Vagina (tissue), 2 donors: ENCODE measurements at regions not wholly inside any gene's neighbourhood (a gene's known extent, or its start where the extent isn't known, plus 50 kb on each side); places are given as distances from the start of the nearest gene placed in this dataset.

Source experiments
- POLR2A ChIP-seq, 2 donors: fragments of 450-650 bp; IDR thresholded peaks; one replicate each; pipeline ENCODE4 v1.6.1; 2017; ENCODE audit warnings: antibody characterized with exemption in 2 of 2, mild to moderate bottlenecking in 2 of 2, moderate library complexity in 2 of 2
- POLR2AphosphoS5 ChIP-seq, 2 donors: sonication (generic); formaldehyde crosslinking; IDR thresholded peaks; one replicate each; pipeline ENCODE4 v1.9.0; 2017; ENCODE audit warnings: antibody characterized with exemption in 2 of 2, mild to moderate bottlenecking in 2 of 2, low read depth in 1 of 2; ENCODE audit not compliant: insufficient read depth in 1 of 2
- TF ChIP-seq, protein P1 (sequence below), 3 experiments: fragments of 450-650 bp in 2 of 3; fragments of 200-600 bp in 1 of 3; sonication (generic) in 1 of 3; IDR thresholded peaks; one replicate each; pipeline ENCODE4 v1.5.1; 2017 to 2019; ENCODE audit warnings: antibody characterized with exemption in 3 of 3, mild to moderate bottlenecking in 2 of 3, moderate library complexity in 2 of 3

GRCh38 chr3:95389725-95390313 is 1327.0 kb downstream of the NSUN3 start:
- TF ChIP-seq, protein P1, sequence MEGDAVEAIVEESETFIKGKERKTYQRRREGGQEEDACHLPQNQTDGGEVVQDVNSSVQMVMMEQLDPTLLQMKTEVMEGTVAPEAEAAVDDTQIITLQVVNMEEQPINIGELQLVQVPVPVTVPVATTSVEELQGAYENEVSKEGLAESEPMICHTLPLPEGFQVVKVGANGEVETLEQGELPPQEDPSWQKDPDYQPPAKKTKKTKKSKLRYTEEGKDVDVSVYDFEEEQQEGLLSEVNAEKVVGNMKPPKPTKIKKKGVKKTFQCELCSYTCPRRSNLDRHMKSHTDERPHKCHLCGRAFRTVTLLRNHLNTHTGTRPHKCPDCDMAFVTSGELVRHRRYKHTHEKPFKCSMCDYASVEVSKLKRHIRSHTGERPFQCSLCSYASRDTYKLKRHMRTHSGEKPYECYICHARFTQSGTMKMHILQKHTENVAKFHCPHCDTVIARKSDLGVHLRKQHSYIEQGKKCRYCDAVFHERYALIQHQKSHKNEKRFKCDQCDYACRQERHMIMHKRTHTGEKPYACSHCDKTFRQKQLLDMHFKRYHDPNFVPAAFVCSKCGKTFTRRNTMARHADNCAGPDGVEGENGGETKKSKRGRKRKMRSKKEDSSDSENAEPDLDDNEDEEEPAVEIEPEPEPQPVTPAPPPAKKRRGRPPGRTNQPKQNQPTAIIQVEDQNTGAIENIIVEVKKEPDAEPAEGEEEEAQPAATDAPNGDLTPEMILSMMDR (IDR thresholded peaks at IDR 0.05): no peak
- TF ChIP-seq POLR2A (IDR thresholded peaks at IDR 0.05) (no peak), POLR2AphosphoS5 (IDR thresholded peaks at IDR 0.05; ENCODE audit: insufficient read depth in 1 of 2, low read depth in 1 of 2) (no peak)
